ENCODE measurements at regions not wholly inside any gene's neighbourhood (a gene's known extent, or its start where the extent isn't known, plus 50 kb on each side); places are given as distances from the start of the nearest gene placed in this dataset.

DNA sequence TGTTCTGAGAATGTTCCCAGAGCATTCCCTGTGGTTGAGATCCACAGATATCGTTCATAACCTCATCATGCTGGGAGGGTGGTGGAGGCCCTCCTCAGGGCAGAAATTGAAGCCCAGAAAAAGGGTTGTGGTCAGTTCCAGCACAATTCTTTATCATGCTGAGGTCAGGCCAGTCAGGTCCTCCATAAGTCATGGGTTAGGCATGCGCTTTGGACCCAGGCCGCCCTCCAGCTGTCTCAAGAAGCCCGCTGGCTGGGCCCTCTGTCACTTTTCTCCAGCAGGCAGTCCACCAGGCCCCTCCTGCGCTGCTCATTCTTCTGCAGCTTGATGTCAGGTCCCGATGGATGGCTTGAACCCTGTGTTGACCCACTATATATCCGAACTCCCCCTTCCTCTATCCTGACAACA, 151.1 kb upstream of the NT5C1B start:
- no peaks in the 10 kb centered on the region for H3K4me1 ChIP-seq (ENCODE audit: insufficient read depth, low read length, poor library complexity, severe bottlenecking)
- H3K9me3 ChIP-seq (ENCODE audit: insufficient read depth, low read depth, low read length), result no peaks in the 10 kb centered on the region
- H3K27me3 ChIP-seq (ENCODE audit: insufficient read depth, low read length, poor library complexity, severe bottlenecking), result no peaks in the 10 kb centered on the region
- H3F3A ChIP-seq (ENCODE audit: low read depth), result no peaks in the 10 kb centered on the region
- H3K4me3 ChIP-seq (ENCODE audit: low read length, poor library complexity, severe bottlenecking), result no peak overlapping the region
- no peaks in the 10 kb centered on the region for H3K9me2 ChIP-seq (replicated peaks; ENCODE audit: low read depth, low read length)
- no peak overlapping the region for H3K9ac ChIP-seq (ENCODE audit: low read depth, low read length, poor library complexity, severe bottlenecking)
- no peaks in the 10 kb centered on the region for H3K36me3 ChIP-seq (ENCODE audit: insufficient read depth, low read length)
- H3K4me2 ChIP-seq (ENCODE audit: low read depth, low read length, poor library complexity, severe bottlenecking), result no peak overlapping the region
- no peaks in the 10 kb centered on the region for H3K79me2 ChIP-seq (ENCODE audit: insufficient read depth, low read length)
- H4K20me1 ChIP-seq (ENCODE audit: insufficient read depth, low read length, poor library complexity, severe bottlenecking), result no peaks in the 10 kb centered on the region
- no peak overlapping the region for H2AFZ ChIP-seq (ENCODE audit: low read length)
- TF ChIP-seq, protein P1, sequence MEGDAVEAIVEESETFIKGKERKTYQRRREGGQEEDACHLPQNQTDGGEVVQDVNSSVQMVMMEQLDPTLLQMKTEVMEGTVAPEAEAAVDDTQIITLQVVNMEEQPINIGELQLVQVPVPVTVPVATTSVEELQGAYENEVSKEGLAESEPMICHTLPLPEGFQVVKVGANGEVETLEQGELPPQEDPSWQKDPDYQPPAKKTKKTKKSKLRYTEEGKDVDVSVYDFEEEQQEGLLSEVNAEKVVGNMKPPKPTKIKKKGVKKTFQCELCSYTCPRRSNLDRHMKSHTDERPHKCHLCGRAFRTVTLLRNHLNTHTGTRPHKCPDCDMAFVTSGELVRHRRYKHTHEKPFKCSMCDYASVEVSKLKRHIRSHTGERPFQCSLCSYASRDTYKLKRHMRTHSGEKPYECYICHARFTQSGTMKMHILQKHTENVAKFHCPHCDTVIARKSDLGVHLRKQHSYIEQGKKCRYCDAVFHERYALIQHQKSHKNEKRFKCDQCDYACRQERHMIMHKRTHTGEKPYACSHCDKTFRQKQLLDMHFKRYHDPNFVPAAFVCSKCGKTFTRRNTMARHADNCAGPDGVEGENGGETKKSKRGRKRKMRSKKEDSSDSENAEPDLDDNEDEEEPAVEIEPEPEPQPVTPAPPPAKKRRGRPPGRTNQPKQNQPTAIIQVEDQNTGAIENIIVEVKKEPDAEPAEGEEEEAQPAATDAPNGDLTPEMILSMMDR (conservative IDR thresholded peaks at IDR 0.05; ENCODE audit: low read length), result no peak
- TF ChIP-seq EZH2phosphoT487 (IDR thresholded peaks at IDR 0.05; ENCODE audit: borderline replicate concordance), result no peak

DNA sequence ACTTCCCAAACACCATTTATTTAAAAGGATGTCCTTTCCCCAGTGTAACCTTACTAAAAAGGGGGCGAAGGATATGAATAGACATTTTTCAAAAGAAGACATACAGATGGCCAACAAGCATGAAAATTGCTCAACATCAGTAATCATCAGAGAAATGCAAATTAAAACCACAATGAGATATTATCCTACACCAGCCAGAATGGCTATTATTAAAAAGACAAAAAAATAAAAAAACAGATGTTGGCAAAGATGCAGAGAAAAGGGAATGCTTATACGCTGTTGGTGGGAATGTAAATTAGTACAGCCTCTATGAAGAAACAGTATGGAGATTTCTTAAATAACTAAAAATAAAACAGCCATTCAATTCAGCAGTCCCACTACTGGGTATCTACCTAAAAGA, 142.3 kb upstream of the NT5C1B start:
- no peaks in the 10 kb centered on the region for H4K20me1 ChIP-seq (ENCODE audit: insufficient read depth, low read length, poor library complexity, severe bottlenecking)
- no peak overlapping the region for H3K4me2 ChIP-seq (ENCODE audit: low read depth, low read length, poor library complexity, severe bottlenecking)
- H3K4me1 ChIP-seq (ENCODE audit: insufficient read depth, low read length, poor library complexity, severe bottlenecking), result no peaks in the 10 kb centered on the region
- H3K9me3 ChIP-seq (ENCODE audit: insufficient read depth, low read depth, low read length), result no peaks in the 10 kb centered on the region
- no peak overlapping the region for H2AFZ ChIP-seq (ENCODE audit: low read length)
- H3K9me2 ChIP-seq (replicated peaks; ENCODE audit: low read depth, low read length), result no peaks in the 10 kb centered on the region
- H3K36me3 ChIP-seq (ENCODE audit: insufficient read depth, low read length), result no peaks in the 10 kb centered on the region
- H3K27me3 ChIP-seq (ENCODE audit: insufficient read depth, low read length, poor library complexity, severe bottlenecking), result no peaks in the 10 kb centered on the region
- no peak overlapping the region for H3K9ac ChIP-seq (ENCODE audit: low read depth, low read length, poor library complexity, severe bottlenecking)
- no peak overlapping the region for H3K4me3 ChIP-seq (ENCODE audit: low read length, poor library complexity, severe bottlenecking)
- no peaks in the 10 kb centered on the region for H3K79me2 ChIP-seq (ENCODE audit: insufficient read depth, low read length)
- TF ChIP-seq, protein P1 (conservative IDR thresholded peaks at IDR 0.05; ENCODE audit: low read length), result no peak
- no peaks in the 10 kb centered on the region for H3F3A ChIP-seq (ENCODE audit: low read depth)

DNA sequence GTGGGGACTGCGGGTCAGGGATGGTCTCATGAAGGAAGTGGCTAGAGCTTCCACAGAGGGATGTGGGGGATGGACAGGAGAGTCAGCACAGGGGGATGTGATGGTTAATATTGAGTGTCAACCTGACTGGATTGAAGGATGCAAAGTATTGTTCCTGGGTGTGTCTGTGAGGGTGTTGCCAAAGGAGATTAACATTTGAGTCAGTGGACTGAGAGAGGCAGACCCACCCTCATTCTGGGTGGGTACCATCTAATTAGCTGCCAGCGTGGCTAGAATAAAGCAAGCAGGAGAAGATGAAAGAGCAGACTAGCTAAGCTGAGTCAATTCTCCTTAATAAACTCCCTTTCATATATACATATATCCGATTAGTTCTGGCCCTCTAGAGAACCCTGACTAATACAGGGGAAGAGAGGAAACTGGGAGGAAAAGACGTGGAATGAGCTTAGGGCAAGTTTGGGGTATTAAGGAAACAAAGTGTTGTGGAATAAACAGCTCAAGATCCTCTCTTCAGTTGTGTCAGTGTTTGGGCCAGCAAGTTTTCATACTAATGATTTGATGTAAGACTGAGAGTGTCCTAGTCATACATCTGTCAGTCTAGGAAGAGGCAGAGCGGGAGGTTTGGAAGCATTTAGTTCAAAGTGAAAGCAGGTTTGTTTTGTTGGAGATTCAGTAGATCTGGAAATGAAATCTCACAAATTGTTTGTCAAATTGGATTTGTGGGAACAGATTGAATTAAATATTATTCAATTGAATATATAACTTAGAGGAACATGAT, 135.2 kb upstream of the NT5C1B start:
- no peak for TF ChIP-seq EZH2phosphoT487 (IDR thresholded peaks at IDR 0.05; ENCODE audit: borderline replicate concordance)
- no peaks in the 10 kb centered on the region for H3F3A ChIP-seq (ENCODE audit: low read depth)
- no peaks in the 10 kb centered on the region for H3K4me1 ChIP-seq (ENCODE audit: insufficient read depth, low read length, poor library complexity, severe bottlenecking)
- H3K9me2 ChIP-seq (replicated peaks; ENCODE audit: low read depth, low read length), result no peaks in the 10 kb centered on the region
- H3K9ac ChIP-seq (ENCODE audit: low read depth, low read length, poor library complexity, severe bottlenecking), result no peak overlapping the region
- no peaks in the 10 kb centered on the region for H3K79me2 ChIP-seq (ENCODE audit: insufficient read depth, low read length)
- no peaks in the 10 kb centered on the region for H3K27me3 ChIP-seq (ENCODE audit: insufficient read depth, low read length, poor library complexity, severe bottlenecking)
- no peak overlapping the region for H2AFZ ChIP-seq (ENCODE audit: low read length)
- H4K20me1 ChIP-seq (ENCODE audit: insufficient read depth, low read length, poor library complexity, severe bottlenecking), result no peaks in the 10 kb centered on the region
- no peak overlapping the region for H3K4me2 ChIP-seq (ENCODE audit: low read depth, low read length, poor library complexity, severe bottlenecking)
- H3K4me3 ChIP-seq (ENCODE audit: low read length, poor library complexity, severe bottlenecking), result no peak overlapping the region
- H3K36me3 ChIP-seq (ENCODE audit: insufficient read depth, low read length), result no peaks in the 10 kb centered on the region
- H3K9me3 ChIP-seq (ENCODE audit: insufficient read depth, low read depth, low read length), result no peaks in the 10 kb centered on the region

DNA sequence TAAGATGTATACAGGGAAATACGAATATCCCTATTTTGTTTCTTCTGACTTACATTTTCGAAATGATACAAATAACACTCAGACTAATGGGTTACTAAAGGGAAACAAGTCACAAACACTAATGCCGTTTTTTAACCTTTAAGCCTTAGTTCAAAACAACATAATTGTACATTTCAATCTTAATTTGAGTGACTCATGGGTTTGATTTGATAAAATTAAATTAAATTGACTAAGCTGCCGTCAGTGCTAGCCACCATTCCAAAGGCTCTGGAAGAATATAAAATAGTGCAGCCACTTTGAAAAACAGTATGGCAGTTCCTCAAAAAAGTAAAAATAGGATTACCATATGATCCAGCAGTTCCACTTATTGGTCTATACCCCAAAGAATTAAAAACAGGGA, 133.8 kb upstream of the NT5C1B start:
- Histone ChIP-seq H3K9me3 (ENCODE audit: insufficient read depth, low read depth, low read length) (no peaks in the 10 kb centered on the region), H3K9me2 (replicated peaks; ENCODE audit: low read depth, low read length) (no peaks in the 10 kb centered on the region), H3K9ac (ENCODE audit: low read depth, low read length, poor library complexity, severe bottlenecking) (no peak overlapping the region), H3K4me3 (ENCODE audit: low read length, poor library complexity, severe bottlenecking) (no peak overlapping the region), H3F3A (ENCODE audit: low read depth) (no peaks in the 10 kb centered on the region), H2AFZ (ENCODE audit: low read length) (no peak overlapping the region), H3K27me3 (ENCODE audit: insufficient read depth, low read length, poor library complexity, severe bottlenecking) (no peaks in the 10 kb centered on the region), H3K79me2 (ENCODE audit: insufficient read depth, low read length) (no peaks in the 10 kb centered on the region), H3K4me2 (ENCODE audit: low read depth, low read length, poor library complexity, severe bottlenecking) (no peak overlapping the region), H3K4me1 (ENCODE audit: insufficient read depth, low read length, poor library complexity, severe bottlenecking) (no peaks in the 10 kb centered on the region), H4K20me1 (ENCODE audit: insufficient read depth, low read length, poor library complexity, severe bottlenecking) (no peaks in the 10 kb centered on the region), H3K36me3 (ENCODE audit: insufficient read depth, low read length) (no peaks in the 10 kb centered on the region)
- TF ChIP-seq, protein P1 (conservative IDR thresholded peaks at IDR 0.05; ENCODE audit: low read length), result no peak
- TF ChIP-seq EZH2phosphoT487 (IDR thresholded peaks at IDR 0.05; ENCODE audit: borderline replicate concordance), result no peak

All from Loucy (cell line).